AG04450 (cell line): ENCODE measurements at regions not wholly inside any gene's neighbourhood (a gene's known extent, or its start where the extent isn't known, plus 50 kb on each side); places are given as distances from the start of the nearest gene placed in this dataset.

ENCODE experiments used
- CTCF ChIA-PET: fragments of 300-600, 350-600 bp; formaldehyde crosslinking; extraction: SDS; loops from one replicate; lab custom pipeline; 2022; ENCODE audit warnings: antibody characterized with exemption, inconsistent platforms; lab: Charles Lee
- POLR2A ChIA-PET: fragments of 350-600 bp; formaldehyde crosslinking; extraction: SDS; loops from one replicate; lab custom pipeline; 2021; ENCODE audit warnings: antibody characterized with exemption, inconsistent platforms; lab: Yijun Ruan, JAX
- DNase-seq: peaks from one replicate; pipeline ENCODE4 v3.0.0-alpha.2; 2011; ENCODE audit warnings: low read depth, low spot score
- H3K27ac ChIP-seq: one replicate; pipeline ENCODE4 v1.5.1; 2012; ENCODE audit warnings: low read depth, low read length, control low read depth
- H3K27me3 ChIP-seq: one replicate; pipeline ENCODE4 v1.6.0; 2012; ENCODE audit warnings: low read length; ENCODE audit not compliant: control insufficient read depth, insufficient read depth
- H3K4me3 ChIP-seq: 2 replicates; pipeline ENCODE4 v1.5.1; 2011; ENCODE audit warnings: mild to moderate bottlenecking, low read depth, low read length, control low read depth
- H3K9me3 ChIP-seq: 2 replicates; pipeline ENCODE4 v1.5.1; 2012; ENCODE audit warnings: low read length; ENCODE audit not compliant: control insufficient read depth, insufficient read depth
- TF ChIP-seq, protein P1 (sequence below): IDR thresholded peaks from 2 replicates; pipeline ENCODE4 v1.5.1; 2011; ENCODE audit warnings: low read depth, low read length, control low read depth, inconsistent platforms

DNA sequence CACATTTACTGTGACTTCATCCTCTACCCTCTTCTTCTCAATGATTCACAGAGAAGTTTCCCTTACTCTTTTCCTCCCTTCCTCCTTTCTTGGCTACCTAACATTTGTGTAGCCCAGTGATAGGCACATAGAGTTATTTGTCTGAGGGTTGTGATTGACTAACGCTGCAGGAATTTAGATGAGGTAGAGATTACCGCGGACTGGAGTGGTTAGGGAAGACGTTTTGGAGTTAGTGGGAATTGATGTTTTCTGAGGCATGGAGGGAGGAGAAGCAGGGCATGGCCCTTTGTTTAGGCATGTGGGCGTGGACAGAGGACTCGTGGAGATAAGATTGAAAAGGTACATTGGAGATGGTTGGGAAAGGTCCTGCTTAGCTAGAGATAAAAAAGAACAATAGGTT lies 246.7 kb downstream of the GPAT3 start:
- Histone ChIP-seq H3K9me3 (no peaks in the 10 kb centered on the region), H3K27ac (no peak overlapping the region), H3K27me3 (no peaks in the 10 kb centered on the region), H3K4me3 (no peak overlapping the region)
- ChIA-PET POLR2A (no interaction called here), CTCF (interaction anchor here (2.8 kb wide), 1 partner anchor 11 kb away, joined by 13 read pairs; no protein-coding TSS in a partner anchor)
- no peak for DNase-seq
- TF ChIP-seq, protein P1, sequence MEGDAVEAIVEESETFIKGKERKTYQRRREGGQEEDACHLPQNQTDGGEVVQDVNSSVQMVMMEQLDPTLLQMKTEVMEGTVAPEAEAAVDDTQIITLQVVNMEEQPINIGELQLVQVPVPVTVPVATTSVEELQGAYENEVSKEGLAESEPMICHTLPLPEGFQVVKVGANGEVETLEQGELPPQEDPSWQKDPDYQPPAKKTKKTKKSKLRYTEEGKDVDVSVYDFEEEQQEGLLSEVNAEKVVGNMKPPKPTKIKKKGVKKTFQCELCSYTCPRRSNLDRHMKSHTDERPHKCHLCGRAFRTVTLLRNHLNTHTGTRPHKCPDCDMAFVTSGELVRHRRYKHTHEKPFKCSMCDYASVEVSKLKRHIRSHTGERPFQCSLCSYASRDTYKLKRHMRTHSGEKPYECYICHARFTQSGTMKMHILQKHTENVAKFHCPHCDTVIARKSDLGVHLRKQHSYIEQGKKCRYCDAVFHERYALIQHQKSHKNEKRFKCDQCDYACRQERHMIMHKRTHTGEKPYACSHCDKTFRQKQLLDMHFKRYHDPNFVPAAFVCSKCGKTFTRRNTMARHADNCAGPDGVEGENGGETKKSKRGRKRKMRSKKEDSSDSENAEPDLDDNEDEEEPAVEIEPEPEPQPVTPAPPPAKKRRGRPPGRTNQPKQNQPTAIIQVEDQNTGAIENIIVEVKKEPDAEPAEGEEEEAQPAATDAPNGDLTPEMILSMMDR: no peak

DNA sequence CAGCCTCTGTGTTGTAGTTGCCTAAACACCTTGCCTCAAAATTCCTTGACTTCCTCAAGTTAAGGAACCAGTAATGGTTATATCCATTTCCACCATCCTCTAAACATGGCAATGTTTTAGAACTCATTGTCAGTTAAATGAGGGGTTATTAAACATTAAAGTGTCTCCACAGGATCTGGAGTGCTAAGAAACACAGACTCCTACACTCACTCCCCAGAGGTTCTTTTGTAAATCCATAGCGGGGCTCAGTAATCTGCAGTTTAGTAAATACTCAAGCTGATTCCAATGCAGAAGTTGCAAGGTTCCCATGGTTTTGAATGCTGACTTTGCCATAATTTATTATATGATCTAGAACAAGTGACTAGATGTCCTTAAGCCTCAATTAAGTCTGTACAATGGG lies 245.5 kb downstream of the GPAT3 start:
- ChIA-PET CTCF (interaction anchor here (1.1 to 2.8 kb wide), 3 partner anchors 10 to 180 kb away, joined by 4 to 17 read pairs (median 13); no protein-coding TSS in a partner anchor), POLR2A (no interaction called here)
- TF ChIP-seq, protein P1: no peak
- no peak for DNase-seq
- Histone ChIP-seq H3K27me3 (no peaks in the 10 kb centered on the region), H3K4me3 (no peak overlapping the region), H3K27ac (no peak overlapping the region), H3K9me3 (no peaks in the 10 kb centered on the region)

DNA sequence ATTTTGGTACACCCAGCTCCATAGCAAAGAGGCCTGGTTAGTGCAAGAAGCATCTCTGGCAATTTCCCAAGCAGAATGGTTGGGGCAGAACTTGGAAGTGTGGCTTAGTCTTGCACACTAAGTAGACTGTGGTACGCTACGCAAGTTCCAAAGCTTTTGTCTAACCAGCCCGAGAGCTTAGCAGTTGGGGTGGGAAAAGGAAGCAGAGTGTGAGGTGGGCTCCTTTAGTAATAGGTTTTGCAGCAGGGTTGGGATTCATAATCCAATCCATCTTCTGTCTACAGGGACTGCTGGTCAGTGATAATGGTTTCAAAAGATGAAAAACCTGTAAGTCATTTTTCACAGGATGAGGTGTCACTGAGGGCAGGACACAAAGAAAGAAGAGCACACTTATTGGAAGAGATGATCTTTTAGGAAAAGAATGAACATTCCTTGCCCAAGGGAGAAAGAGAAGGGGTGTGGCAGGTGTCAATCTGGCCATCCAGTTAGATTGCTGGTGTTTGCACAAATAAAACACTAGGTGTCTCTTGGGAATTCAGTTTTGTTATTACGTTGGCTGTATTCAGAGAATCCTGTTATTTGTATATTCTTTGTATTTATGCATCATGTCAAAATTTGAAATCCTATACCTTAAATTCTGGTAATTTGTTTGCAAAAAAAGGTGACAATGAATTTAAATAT lies 244.3 kb downstream of the GPAT3 start:
- Histone ChIP-seq H3K27me3 (no peaks in the 10 kb centered on the region), H3K4me3 (no peak overlapping the region), H3K27ac (no peak overlapping the region), H3K9me3 (no peaks in the 10 kb centered on the region)
- TF ChIP-seq, protein P1: no peak
- no peak for DNase-seq
- ChIA-PET POLR2A (no interaction called here), CTCF (interaction anchor here (0.7 to 2.7 kb wide), 3 partner anchors 9 to 181 kb away, joined by 3 to 17 read pairs (median 4); no protein-coding TSS in a partner anchor)

DNA sequence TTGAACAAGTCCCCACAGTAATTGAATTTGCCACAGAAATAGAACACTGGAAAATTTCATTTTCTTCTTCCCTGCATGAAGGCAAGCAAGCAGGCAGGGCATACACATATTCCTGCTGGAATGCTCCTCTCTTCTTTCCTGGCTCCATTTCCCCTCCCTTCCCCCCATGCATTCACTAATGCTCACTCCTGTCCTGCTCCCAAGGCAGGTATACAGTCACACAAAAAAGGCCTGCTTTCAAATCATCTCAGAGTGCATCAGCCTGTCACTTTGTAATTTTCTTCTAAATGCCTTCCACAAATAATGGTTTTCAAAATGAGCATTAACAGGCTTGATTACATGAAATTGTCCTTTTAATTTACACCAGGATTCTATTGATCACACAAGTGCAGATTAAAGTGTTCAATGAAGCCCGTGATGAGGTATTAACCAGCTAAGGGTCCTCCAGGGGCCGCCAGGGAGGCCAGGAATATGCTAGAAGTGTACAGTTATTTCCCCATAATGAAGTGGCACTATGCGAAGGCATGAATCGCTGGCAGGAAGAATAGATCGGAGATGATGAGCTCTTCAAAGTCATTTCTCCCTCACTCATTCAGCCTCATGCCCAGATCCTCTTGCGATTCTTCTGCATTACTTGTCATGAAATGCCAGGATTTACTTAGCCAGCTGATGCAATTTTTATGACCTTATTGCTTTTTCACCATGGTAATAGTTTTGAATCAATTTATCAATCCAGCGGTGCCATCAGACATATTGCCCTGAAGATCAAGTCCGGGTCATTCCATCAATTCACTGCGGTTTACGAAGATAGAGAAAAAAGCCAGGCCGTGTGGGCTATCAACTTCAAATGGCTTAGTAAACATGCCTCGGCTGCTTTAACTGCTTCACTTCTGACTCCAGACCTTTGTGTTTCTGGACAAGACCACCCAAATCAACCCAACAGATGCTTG lies 243.5 kb downstream of the GPAT3 start:
- CTCF ChIA-PET: interaction anchor here (0.7 to 2.7 kb wide), 2 partner anchors 8 to 182 kb away, joined by 3 to 17 read pairs; no protein-coding TSS in a partner anchor

More for the DNA sequence above, 243.5 kb downstream of the GPAT3 start:
- TF ChIP-seq, protein P1: no peak
- H3K9me3 ChIP-seq: no peaks in the 10 kb centered on the region
- POLR2A ChIA-PET: no interaction called here
- no peak for DNase-seq
- no peaks in the 10 kb centered on the region for H3K27me3 ChIP-seq
- no peak overlapping the region for H3K4me3 ChIP-seq
- H3K27ac ChIP-seq: no peak overlapping the region
